Endothelial cell of umbilical vein (primary cell): ENCODE measurements at regions not wholly inside any gene's neighbourhood (a gene's known extent, or its start where the extent isn't known, plus 50 kb on each side); places are given as distances from the start of the nearest gene placed in this dataset.

Experiments
- BruUV-seq: library from RNA; stranded (reverse); fragments of 400-500 nt; replicated peaks from 2 replicates; lab custom pipeline; 2021; lab: Mats Ljungman, UMichigan
- CTCF ChIA-PET: fragments of 300-600, 350-600 bp; sonication (Branson Sonifier 250); formaldehyde crosslinking; loops from one replicate; lab custom pipeline; 2021; ENCODE audit warnings: antibody characterized with exemption, inconsistent platforms; lab: Charles Lee
- POLR2A ChIA-PET: fragments of 300-600, 350-600 bp; sonication (Branson Sonifier 250); formaldehyde crosslinking; loops from one replicate; lab custom pipeline; 2021; ENCODE audit warnings: antibody characterized with exemption, inconsistent platforms; lab: Charles Lee
- DNase-seq: peaks from one replicate; pipeline ENCODE4 v3.0.0-alpha.2; 2011; ENCODE audit warnings: low read depth, low spot score
- FAIRE-seq: peaks from 2 replicates; lab custom pipeline; 2011; peaks lifted over from hg19 to GRCh38; lab: Jason Lieb, UNC
- H2AFZ ChIP-seq: 2 replicates; pipeline ENCODE4 v1.6.0; 2012; ENCODE audit warnings: low read depth, low read length, control low read depth, inconsistent platforms
- H3K27ac ChIP-seq: 2 replicates; pipeline ENCODE4 v1.5.1; 2011; ENCODE audit warnings: low read depth, mild to moderate bottlenecking, control low read depth, low read length, moderate library complexity; ENCODE audit not compliant: insufficient read depth
- H3K27me3 ChIP-seq, 2 experiments: 2 replicates each; pipeline versions ENCODE4 v1.6.0 to v1.6.1; 2011; ENCODE audit warnings: low read length in 2 of 2, mixed read lengths in 1 of 2; ENCODE audit not compliant: control insufficient read depth in 2 of 2, insufficient read depth in 2 of 2
- H3K36me3 ChIP-seq, 2 experiments: 2 replicates in 1 of 2; 3 replicates in 1 of 2; pipeline ENCODE4 v1.5.1; 2011; ENCODE audit warnings: low read length in 2 of 2, mild to moderate bottlenecking in 1 of 2, moderate library complexity in 1 of 2; ENCODE audit not compliant: control insufficient read depth in 2 of 2, insufficient read depth in 2 of 2; ENCODE audit errors: extremely low read depth in 1 of 2
- H3K4me1 ChIP-seq: 3 replicates; pipeline ENCODE4 v1.5.1; 2011; ENCODE audit warnings: mild to moderate bottlenecking, low read length; ENCODE audit not compliant: control insufficient read depth, insufficient read depth; ENCODE audit errors: extremely low read depth
- H3K4me2 ChIP-seq: 2 replicates; pipeline ENCODE4 v1.6.1; 2011; ENCODE audit warnings: low read length, control low read depth, mixed read lengths; ENCODE audit not compliant: insufficient read depth
- H3K4me3 ChIP-seq, 3 experiments: fragments of 200-600 bp in 1 of 3; sonication (generic), shearing (Covaris generic) in 1 of 3; replicated peaks in 1 of 3; 2 replicates each; pipeline ENCODE4 v1.5.1; 2011 to 2016; ENCODE audit warnings: control low read depth in 3 of 3, low read length in 3 of 3, mild to moderate bottlenecking in 2 of 3, inconsistent platforms in 1 of 3, low read depth in 1 of 3, moderate library complexity in 1 of 3; ENCODE audit not compliant: insufficient read depth in 1 of 3
- H3K79me2 ChIP-seq: 2 replicates; pipeline ENCODE4 v1.6.0; 2012; ENCODE audit warnings: low read length, inconsistent platforms; ENCODE audit not compliant: control insufficient read depth, insufficient read depth
- H3K9ac ChIP-seq: replicated peaks from 2 replicates; pipeline ENCODE3; 2011; ENCODE audit warnings: low read length, control low read depth; ENCODE audit not compliant: insufficient read depth; ENCODE audit errors: extremely low read depth
- H3K9me1 ChIP-seq: replicated peaks from 3 replicates; pipeline ENCODE4 v1.6.0; 2011; ENCODE audit warnings: mild to moderate bottlenecking, low read length; ENCODE audit not compliant: control insufficient read depth, insufficient read depth; ENCODE audit errors: extremely low read depth
- H3K9me3 ChIP-seq: replicated peaks from 2 replicates; pipeline ENCODE4 v1.5.1; 2012; ENCODE audit warnings: low read length, inconsistent platforms; ENCODE audit not compliant: control insufficient read depth, insufficient read depth
- H4K20me1 ChIP-seq: replicated peaks from 2 replicates; pipeline ENCODE3; 2011; ENCODE audit warnings: mild to moderate bottlenecking, low read length; ENCODE audit not compliant: control insufficient read depth, insufficient read depth; ENCODE audit errors: extremely low read depth
- CTCF ChIP-seq, 2 donors: IDR thresholded peaks; 1 replicate in 1 of 2; 2 replicates in 1 of 2; pipeline ENCODE4 v1.5.1; 2011; ENCODE audit warnings: low read length in 2 of 2, mild to moderate bottlenecking in 2 of 2, moderate library complexity in 2 of 2, control low read depth in 1 of 2, inconsistent platforms in 1 of 2, low read depth in 1 of 2; ENCODE audit not compliant: insufficient read depth in 1 of 2; ENCODE audit errors: extremely low read depth in 1 of 2
- EZH2 ChIP-seq: IDR thresholded peaks from 2 replicates; pipeline ENCODE4 v1.6.1; 2012; ENCODE audit warnings: borderline replicate concordance, low read depth, mild to moderate bottlenecking, moderate library complexity, low read length, inconsistent platforms; ENCODE audit not compliant: severe bottlenecking
- FOS ChIP-seq: IDR thresholded peaks from 2 replicates; pipeline ENCODE4 v1.6.1; 2011; ENCODE audit warnings: mild to moderate bottlenecking, low read length, moderate library complexity, borderline replicate concordance; ENCODE audit not compliant: insufficient read depth
- GATA2 ChIP-seq: IDR thresholded peaks from 2 replicates; pipeline ENCODE4 v1.7.0; 2011; ENCODE audit warnings: low read depth, mild to moderate bottlenecking, moderate library complexity, mixed read lengths, low read length; ENCODE audit not compliant: insufficient read length, insufficient read depth
- JUN ChIP-seq: IDR thresholded peaks from 2 replicates; pipeline ENCODE4 v1.6.1; 2011; ENCODE audit warnings: borderline replicate concordance, low read depth; ENCODE audit not compliant: insufficient read length, insufficient read depth
- MYC ChIP-seq: IDR thresholded peaks from one replicate; pipeline ENCODE4 v1.6.1; 2011; ENCODE audit warnings: mild to moderate bottlenecking, low read depth, low read length
- POLR2A ChIP-seq: IDR thresholded peaks from 2 replicates; pipeline ENCODE4 v1.6.1; 2012; ENCODE audit warnings: low read depth, mild to moderate bottlenecking, control low read depth, low read length
- POLR2AphosphoS5 ChIP-seq: IDR thresholded peaks from 2 replicates; pipeline ENCODE4 v1.6.1; 2012; ENCODE audit warnings: low read depth, mild to moderate bottlenecking, control low read depth, low read length, moderate library complexity; ENCODE audit not compliant: insufficient read depth
- dilution Hi-C: fragments of 300-500 bp; cut with MboI; formaldehyde crosslinking; loops from one replicate; pipeline ENCODE4 v1.15.0; 2019; ENCODE audit warnings: low sequenced_read_pairs; ENCODE audit not compliant: extremely low pct_ligation_motif_present
- intact Hi-C: fragments of 100-400 bp; cut with micrococcal nuclease; formaldehyde crosslinking; loops from one replicate; pipeline ENCODE4 v1.10.0; 2022
- TF ChIP-seq, protein P1 (sequence below): IDR thresholded peaks from 2 replicates; pipeline ENCODE4 v1.6.1; 2011; ENCODE audit not compliant: insufficient read depth, insufficient read length

DNA sequence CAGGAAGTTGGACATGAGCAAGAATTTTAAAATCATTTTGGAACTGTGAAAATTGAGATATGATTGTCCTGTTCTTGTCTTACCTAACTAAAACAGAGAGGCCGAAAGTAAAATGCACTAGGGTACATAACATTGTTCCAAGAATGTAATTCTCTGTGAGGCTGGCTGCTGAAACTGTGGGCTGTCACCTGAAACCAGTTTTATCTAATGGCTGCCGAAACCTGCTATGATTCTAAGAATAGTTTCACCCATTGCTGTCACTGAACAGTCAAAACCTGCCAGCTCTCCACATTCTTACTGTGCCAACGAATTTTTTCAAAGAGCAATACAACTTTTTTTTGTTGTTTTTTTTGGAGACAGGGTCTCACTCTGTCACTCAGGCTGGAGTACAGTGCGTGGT lies 119.3 kb upstream of the ZSWIM2 start:
- Histone ChIP-seq H3K4me1 (no peaks in the 10 kb centered on the region), H3K9me3 (no peaks in the 10 kb centered on the region), H3K79me2 (no peaks in the 10 kb centered on the region), H3K27ac (no peak overlapping the region), H3K36me3 (no peaks in the 10 kb centered on the region), H4K20me1 (no peaks in the 10 kb centered on the region), H3K4me2 (no peak overlapping the region), H2AFZ (no peak overlapping the region), H3K9ac (no peak overlapping the region), H3K4me3 (no peak overlapping the region), H3K9me1 (no peaks in the 10 kb centered on the region), H3K27me3 (no peaks in the 10 kb centered on the region)
- DNase-seq (no peak), FAIRE-seq (no peak)
- dilution Hi-C loops (no loop called here), intact Hi-C loops (no loop called here)
- no TSS peak for BruUV-seq
- ChIA-PET CTCF (interaction anchor here (1.7 kb wide), 1 partner anchor 9 kb away, joined by 3 read pairs; no protein-coding TSS in a partner anchor), POLR2A (interaction anchor here (0.6 kb wide), 1 partner anchor 115 kb away, joined by 4 read pairs; no protein-coding TSS in a partner anchor)
- TF ChIP-seq GATA2 (no peak), MYC (no peak), EZH2 (no peak), POLR2A (no peak), JUN (no peak), POLR2AphosphoS5 (no peak), CTCF (IDR thresholded peaks at IDR 0.05; ENCODE audit: extremely low read depth in 1 of 2, insufficient read depth in 1 of 2, low read depth in 1 of 2, low read length in 2 of 2) (no peak), FOS (no peak)
- TF ChIP-seq, protein P1, sequence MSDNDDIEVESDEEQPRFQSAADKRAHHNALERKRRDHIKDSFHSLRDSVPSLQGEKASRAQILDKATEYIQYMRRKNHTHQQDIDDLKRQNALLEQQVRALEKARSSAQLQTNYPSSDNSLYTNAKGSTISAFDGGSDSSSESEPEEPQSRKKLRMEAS: no peak
